ENCODE measurements at regions not wholly inside any gene's neighbourhood (a gene's known extent, or its start where the extent isn't known, plus 50 kb on each side); places are given as distances from the start of the nearest gene placed in this dataset.
"Not testable (repeated sequence)": the region's sequence is repeated elsewhere in the genome, so short reads cannot be mapped to it uniquely, and the experiment has no call there.

DNA sequence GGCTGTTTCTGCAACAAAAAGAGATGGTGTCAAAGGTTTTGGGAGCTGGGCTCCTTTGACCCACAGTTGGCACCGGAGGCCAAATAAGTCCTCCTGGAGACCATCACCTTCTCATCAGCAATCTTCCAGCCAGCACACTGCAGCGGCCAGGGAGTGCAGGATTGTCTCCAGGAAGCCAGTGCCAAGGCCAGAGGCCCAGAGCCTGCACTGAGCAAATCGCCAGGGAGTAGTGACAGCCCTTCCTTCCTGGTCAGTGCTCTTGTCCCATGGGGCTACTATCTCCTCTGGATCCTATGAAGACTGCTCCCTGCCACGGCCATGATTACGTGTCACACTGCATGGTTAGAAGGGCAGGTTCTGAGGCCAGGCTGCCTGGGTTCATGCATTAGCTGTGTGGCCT is 134.3 kb upstream of the CRHR1 start:
- no peak for DNase-seq (ENCODE audit: low read depth)

DNA sequence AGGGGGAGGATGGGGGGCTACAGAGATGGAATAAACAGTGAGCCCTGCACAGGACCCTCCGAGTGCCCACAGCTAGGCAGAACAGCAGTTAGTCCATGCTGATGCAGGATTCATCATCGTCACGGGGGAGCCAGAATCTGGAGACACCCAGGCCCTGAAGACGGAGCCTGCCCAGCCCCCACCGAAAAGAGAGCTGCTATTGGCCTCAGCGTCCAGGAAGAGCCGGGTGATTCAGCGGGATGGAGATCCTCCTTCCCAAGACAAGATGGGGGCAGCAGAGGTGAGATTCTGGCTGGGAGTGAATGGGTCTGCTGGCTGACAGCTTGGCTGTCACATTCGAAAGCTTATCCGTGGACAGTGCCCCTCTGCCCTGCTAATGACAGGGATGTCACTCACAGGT is 133.6 kb upstream of the CRHR1 start:
- no peak for DNase-seq (ENCODE audit: low read depth)

DNA sequence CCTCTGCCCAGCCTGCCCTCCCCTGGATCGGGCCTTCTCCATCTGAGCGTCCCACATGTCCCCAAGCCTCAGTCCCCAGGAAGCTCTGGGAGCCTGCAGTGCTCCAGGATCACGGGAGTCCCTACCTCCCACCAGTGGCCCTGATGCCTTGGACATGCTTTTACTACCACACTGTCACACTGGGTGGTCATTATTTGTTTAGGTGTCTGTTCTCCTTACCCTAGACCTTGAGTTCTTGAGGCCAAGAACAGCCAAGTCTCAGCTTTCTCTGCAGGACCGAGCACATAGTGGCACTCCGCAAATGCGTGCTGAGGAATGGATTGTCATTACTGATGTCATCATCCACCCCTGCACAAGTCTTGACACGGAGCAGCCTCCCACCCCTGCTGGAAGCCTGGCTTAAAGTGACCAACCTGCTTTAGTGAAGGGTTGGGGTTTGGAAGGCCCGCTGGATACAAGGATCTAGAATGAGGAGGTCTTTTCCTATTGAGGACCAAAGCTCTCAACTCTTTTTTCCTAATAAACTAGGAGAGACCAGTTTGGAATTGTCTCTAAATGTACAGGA is 132.9 kb upstream of the CRHR1 start:
- DNase-seq (ENCODE audit: low read depth) = no peak

DNA sequence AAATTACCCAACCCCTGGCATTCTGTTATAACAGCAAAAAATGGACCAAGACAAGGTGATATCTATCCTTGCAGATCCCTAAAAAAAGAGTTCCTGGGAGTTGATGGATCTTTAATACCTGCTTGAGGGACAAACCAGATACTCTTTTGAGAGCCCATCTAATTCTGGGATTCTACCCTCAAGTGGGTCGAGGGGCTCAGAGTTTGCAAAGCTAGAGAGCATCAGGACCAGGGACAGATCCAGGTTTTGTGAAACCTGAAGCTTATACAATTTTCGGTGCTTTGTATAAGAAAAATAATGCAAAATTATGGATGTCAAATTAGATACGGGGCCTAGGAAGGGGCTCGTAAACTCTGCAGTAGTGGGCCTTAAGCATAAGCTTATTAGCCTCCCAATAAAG is 130.5 kb upstream of the CRHR1 start:
- no peak for DNase-seq (ENCODE audit: low read depth)

DNA sequence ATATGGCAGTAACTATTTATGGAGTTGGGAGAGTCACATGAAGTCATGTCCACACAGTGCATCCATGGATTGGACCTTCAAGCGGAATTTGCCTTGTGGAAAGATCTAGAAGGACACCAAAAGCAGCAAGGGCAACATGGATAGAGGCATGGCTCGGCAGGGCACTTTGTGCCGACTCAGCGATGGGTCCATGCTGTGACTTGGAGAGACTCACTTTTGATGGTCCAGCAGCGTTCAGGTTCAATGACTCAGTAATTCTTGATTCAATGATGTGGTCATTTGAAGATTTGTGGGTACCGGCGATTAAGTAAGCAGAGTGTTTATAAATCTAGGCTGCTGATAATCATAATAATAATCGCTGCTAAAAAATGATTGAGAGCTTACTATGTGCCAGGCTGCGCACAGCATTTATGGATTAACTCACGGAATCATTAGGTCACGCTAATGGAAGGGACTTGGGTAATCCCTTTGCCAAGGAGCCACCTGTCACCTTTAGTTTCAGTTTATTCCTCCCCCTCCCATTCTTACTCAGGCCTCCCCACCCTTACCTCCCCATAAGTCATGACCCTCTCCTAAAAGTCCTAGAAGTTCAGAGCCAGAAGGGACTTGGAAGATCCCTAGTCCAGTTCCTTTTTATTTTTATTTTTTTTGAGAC is 127.5 kb upstream of the CRHR1 start:
- DNase-seq (ENCODE audit: low read depth) = no peak

DNA sequence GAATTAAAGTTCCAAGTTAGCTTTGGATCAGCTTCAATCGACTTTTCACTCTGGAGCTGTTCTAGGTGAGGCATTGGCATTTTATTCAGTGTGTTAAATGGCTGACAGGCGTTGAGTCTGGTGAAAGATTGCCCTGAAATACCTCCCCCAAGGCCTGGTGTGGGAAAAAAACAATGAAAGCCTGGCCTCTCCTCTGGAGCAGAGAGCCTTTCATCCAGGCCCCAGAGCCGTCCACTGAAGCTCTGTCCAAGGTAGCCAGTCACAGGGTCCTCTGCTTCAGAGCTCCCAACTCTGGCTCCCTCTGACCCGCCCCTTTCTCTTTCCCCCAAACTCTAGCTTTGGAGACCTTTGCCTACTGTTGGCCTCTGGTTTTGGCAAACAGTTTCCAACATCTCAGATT is 123.6 kb upstream of the CRHR1 start:
- no peak for DNase-seq (ENCODE audit: low read depth)

DNA sequence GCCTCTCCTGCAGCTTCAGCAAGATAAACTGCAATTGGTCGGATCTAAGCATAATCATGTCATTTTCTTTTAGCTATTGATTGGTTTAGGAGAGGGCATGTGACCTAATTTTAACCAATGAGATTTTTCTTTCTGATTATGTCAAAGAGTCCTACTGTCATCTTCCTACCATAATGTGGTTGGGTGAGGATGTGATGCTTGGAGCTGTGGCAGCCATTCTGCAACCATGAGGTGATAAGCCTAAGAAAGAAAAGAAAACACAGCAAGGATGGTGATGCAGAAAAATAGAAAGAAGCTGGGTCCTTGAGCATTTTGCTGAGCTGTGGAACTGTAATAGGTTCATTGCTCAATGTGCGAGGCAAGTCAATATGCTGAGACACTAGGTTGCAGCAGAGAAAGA is 121.7 kb upstream of the CRHR1 start:
- DNase-seq (ENCODE audit: low read depth) = no peak

DNA sequence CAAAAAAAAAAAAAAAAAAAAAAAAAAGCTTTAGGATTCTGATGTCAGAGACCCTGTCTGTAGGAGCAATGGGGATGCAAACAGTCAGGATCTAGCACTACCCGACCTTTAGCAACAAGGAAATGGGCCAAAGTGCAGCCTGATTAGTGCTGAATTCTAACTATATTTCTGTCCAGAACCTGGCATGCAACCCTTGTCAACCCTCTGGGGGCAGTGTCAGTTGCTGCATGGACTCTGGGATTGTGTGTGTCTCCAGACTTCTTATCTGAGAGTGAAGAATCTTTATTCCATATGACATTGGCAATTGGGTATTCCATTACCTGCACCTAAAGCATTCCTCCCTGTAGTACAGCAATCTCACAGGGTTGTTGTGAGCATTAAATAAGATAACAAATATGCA is 120.3 kb upstream of the CRHR1 start:
- DNase-seq (ENCODE audit: low read depth) = no peak

DNA sequence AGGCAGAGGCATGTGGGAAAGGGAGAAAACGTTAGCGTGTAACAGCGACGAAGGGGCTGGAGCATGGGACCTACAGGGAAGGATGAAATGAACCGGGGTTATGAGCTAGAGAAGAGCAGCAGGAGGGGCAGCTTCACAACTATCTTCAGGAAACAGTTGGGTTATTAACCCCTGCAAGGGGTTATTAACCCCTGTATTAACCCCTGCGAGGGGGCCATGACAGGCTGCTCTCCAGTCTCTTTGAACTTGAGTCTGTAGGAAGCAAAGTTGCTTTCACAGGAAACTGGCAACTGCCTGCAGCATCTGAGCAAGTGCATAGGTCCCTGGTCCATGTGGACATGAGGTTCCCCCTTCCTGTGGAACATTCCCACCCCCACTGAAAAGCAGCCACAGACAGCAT is 119.2 kb upstream of the CRHR1 start:
- no peak for DNase-seq (ENCODE audit: low read depth)

DNA sequence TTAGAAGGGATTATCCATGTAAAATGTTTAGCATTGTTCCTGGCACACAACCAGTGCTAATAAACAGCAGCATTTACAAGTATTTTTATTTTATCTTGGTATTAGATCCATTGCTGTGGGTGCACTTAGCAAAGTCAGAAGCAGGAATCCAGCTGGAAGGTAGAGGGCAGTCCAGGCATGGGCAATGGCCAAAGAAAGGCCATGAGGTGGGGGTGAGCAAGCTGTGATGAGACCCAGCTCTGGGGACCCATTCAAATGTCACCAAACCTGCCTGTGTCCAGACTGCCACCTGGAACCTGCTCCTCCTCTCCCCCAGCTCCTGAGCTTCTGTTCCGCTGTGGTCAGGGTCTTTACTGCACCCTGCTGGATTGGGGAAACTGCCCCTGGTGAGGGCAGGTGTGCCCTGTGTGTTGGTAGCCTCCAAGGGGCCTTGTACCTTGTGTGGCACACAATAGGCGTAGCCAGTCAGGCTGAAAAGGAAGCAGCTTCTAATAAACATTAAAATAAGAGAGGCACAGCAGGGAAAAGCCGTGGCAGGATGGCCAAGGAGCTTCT is 118.0 kb upstream of the CRHR1 start:
- no peak for DNase-seq (ENCODE audit: low read depth)

DNA sequence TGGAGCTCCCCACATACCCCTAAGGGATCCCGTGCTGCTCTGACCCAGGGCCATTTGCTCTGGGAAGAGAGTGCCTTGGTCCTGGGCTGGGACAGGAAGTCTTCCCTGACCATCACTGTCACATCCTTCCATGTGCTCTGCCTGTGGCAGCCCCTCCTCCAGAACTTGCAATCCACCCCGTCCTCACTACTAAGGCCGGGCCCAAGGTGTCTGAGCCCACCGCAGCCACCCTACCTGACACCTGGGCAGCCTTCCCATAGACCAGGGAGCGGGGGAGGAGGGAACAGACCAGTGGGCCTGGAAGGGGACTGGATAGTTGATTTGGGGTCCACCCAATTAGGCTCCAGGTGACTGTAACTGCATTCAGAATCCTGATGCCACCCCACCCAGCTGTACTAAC is 117.5 kb upstream of the CRHR1 start:
- DNase-seq (ENCODE audit: low read depth) = no peak

DNA sequence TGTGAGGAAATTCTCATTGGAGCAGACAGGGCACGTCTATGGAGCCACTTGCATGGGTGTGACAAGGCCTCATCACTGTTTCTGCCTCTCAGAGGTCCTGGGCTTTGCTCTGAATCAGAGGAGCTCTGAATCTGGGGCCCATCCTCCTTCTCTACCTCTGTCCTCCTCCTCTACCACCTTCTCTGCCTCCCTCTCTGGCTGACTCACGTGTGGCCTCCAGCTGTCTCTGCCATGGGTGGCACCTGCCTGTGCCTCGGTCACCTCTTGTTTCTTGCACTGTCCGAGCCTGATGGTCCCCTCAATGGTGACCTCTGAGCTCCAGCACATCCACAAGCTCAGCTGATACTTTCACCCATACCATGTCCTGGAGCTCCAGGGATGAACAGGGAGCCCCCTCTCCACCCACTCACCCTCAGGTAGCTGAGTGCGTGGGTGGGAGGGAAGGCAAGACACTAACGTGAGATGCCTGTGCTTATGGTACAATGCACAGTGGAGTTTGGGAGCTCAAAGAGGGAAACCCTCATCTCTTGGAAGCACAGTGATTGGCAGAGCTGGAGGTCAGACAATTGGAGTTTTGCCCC is 116.4 kb upstream of the CRHR1 start:
- no peak for DNase-seq (ENCODE audit: low read depth)

DNA sequence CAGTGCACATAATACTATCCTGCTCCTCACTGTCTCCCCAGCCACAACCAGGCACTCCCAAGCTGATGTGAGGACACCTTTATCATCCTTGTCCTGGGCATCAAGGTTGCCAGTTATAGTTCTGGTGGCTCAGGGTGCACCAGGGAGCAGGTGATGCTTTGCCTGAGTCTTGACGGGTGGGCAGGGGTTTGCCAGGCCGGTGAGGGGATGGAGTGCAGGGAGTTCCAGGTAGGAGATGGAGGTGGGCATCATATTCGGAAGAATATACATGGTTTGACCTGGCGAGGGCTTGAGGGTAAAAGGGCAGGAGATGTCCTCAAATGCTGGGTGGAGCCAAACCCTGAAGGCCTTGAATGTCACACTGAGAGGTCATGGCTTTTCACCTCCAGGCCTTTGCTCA is 115.8 kb upstream of the CRHR1 start:
- no peak for DNase-seq (ENCODE audit: low read depth)

DNA sequence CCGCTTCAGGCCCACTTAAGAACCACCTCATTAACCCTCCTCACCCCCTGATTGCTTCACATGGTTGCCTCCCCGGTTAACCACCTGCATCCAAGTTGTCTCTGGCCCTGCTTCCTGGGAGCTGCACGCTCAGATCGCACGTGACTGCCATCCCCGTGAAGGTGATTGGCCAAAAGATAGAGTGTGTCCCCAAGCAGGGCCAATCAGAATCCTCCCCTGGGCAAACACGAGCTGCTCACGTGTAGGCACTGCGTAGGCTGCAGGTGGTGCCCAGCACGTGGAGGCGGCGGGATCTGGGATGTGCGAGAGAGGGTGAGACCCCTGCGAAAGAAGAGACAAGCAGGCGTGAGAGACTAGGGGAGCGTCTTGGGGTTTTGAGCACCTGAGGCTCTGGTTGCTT is 111.8 kb upstream of the CRHR1 start:
- DNase-seq (ENCODE audit: low read depth) = no peak

DNA sequence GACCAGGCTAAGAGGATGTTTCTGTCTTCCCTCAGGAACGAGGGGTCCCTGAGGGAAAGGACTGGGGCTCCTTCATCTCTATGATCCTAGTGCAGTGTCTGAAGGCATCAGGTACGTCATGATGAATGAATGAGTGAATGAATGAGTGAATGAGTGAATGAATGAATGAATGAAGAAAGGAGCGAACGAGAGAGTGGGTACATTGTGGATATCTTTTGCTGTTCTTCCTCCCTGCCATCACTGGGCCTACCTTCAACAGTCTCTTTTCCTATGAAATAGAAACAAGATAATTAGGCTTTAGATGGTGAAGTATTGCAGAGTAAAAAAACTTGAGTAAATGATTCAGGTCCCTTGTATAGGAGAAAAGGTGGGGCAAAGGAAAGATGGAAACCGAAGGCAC is 111.3 kb upstream of the CRHR1 start:
- no peak for DNase-seq (ENCODE audit: low read depth)

DNA sequence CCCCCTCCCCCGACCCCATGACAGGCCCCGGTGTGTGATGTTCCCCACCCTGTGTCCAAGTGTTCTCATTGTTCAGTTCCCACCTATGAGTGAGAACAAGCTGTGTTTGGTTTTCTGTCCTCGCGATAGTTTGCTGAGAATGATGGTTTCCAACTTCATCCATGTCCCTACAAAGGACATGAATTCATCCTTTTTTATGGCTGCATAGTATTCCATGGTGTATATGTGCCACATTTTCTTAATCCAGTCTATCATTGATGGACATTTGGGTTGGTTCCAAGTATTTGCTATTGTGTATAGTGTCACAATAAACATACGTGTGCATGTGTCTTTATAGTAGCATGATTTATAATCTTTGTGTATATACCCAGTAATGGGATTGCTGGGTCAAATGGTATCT is 110.4 kb upstream of the CRHR1 start:
- DNase-seq (ENCODE audit: low read depth) = not testable (repeated sequence)

DNA sequence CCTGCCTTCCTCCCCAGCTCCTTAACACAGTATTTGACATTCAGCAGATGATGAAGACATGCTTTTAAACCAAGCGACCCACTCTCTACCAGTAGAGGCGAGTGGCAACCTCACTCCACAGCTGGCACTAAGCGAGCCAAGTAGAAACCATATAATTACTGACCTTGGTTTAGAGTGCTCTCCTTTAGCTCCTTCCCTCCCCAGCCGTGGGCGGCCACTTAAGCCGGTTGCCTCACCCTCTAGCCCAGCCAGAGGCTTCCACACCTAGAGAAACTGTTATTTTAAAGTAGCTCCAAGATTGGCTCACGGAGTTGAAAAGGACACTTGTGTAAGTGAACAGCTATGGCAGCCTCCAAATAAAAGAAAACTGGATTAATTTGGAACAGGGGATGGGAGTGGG is 109.1 kb upstream of the CRHR1 start:
- DNase-seq (ENCODE audit: low read depth) = no peak

DNA sequence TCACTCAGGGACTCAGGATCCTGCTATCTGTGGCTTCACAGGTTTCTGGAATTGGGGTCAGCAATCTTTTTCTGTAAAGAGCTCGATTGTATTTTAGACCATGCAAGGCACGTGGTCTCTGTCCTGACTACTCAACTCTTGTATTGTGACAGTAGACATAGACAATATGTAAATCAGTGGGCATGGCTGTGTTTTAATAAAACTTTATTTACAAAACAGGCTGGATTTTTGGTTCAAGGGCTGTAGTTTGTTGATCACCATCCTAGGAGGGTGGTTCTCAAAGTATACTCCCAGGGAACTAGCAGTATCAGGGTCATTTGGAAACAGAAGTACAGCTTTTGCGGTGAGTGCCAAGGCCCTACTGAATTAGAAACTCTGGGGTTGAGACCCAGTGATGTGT is 108.2 kb upstream of the CRHR1 start:
- no peak for DNase-seq (ENCODE audit: low read depth)

DNA sequence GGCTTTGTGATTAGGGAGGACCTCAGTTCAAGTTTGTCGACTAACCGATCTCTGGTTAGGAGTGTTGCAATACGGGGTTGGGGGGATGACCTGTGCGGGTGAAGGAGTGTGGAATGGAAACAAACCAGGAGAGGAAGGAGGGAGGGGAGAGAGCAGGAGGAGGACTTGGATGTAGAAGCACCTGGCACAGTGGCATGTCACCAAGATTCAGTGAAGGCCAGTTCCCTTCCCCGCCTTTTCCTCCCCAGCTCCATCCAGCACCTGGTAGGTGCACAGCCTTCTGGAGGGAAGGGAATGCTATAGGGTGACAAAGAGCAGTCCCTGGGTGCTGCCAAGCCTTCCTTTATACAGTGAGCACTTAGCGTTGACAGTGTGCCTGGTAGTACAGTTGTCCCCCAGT is 107.4 kb upstream of the CRHR1 start:
- no peak for DNase-seq (ENCODE audit: low read depth)

DNA sequence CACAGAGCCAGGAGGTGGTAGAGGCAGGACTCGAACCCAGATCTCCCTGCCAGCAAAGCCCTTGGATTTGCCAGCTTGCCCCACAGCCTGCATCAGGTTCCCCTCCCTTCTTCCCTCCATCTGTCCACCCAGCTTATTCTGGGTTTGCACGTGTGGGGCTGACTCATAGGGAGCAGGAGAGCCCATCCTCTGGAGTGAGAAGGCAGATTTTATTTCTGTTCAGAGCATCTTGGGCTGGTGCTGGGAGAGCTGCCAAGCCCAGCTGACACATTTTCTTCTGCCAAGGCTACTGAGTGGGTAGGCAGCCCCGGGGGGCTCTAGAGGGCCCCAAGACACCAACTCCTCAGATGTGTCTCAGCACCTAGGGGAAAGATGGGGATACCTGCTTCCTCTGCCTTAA is 106.3 kb upstream of the CRHR1 start:
- DNase-seq (ENCODE audit: low read depth) = no peak

DNA sequence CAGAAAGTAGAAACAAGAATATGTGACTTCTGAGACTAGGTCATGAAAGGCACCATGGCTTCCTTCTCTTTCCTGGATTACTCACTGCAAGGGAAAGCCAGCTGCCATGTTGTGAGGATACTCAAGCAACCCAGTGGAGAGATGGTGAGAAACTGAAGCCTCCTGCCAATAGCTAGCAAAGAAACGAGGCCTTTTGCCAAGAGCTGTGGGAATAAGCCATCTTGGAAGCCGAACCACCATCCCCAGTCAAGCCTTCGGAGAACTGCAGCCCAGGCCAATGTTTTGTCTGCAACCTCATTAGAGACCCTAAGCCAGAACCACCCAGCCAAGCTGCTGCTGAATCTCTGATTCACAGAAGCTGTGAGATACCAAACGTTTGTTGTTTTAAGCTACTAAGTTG is 104.7 kb upstream of the CRHR1 start:
- DNase-seq (ENCODE audit: low read depth) = no peak

DNA sequence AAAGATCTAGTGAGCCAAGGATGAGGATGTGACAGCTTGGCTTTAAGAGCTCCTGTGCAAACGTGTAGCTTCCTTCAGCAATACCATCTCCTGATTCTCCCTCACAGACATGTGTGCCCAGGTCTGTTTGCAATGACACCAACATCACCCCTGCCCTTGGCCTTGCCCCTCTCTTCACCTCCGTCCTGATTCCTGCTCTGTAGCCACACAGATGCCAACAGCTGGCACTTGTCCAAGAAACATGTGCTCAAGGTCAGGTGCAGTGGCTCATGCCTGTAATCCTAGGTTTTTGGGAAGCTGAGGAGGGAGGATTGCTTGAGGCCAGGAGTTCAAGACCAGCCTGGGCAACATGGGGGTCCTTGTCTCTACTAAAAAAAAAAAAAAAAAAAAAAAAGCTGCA is 103.8 kb upstream of the CRHR1 start:
- no peak for DNase-seq (ENCODE audit: low read depth)

DNA sequence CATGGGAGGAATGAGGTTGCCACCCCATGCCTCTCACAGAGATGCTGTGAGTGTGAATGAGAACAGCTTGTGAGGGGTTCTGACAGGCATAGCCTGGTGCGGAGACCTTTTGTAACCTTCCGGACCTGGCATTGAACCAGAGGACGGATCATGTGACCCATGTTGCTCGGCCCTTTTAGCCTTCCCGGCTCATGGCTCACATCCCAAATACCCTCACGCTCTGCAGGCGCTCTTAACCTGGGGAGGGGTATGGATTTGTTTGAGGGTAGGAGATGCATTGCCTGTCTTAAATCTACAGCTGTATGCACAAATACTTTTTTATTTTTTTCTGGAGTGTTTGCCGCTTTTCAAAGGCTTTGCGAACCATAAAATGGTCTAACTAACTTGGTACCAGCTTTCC is 102.4 kb upstream of the CRHR1 start:
- DNase-seq (ENCODE audit: low read depth) = no peak

DNA sequence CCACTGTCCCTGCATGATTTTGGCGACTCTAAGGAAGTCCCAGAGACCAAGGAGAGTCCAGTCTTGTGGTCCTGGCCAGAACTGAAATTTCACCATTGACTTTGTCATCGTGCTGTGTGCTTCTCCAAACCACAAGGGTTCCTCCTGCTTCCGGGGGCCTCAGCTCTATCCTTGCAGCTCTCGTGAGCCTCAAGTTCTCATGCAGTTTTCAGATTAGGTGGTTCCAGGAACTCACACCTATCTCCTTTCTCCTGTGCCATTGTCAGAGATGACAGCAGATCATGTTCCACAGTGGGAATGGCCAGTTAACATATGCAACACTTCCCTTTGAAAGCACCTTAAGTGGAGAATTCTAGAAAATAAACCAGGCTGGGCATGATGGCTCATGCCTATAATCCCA is 97.9 kb upstream of the CRHR1 start:
- DNase-seq (ENCODE audit: low read depth) = no peak

All from activated T-helper 9 cell treated with anti-CD3 and anti-CD28 coated beads, Interleukin-2, amount 50 U/mL, for 16 hours (primary cell).